IMR-90 (cell line): ENCODE measurements at regions not wholly inside any gene's neighbourhood (a gene's known extent, or its start where the extent isn't known, plus 50 kb on each side); places are given as distances from the start of the nearest gene placed in this dataset.

Experiments
- ATAC-seq: fragments of 200-7000 bp; cut with Tn5 transposase; 2 replicates; pipeline ENCODE4 v1.9.1; 2020; ENCODE audit warnings: low read depth, mild to moderate bottlenecking, moderate library complexity
- BruUV-seq: library from RNA; stranded (reverse); fragments of 400-500 nt; replicated peaks from 2 replicates; lab custom pipeline; 2021; lab: Mats Ljungman, UMichigan
- CTCF ChIA-PET: fragments of 300-600 bp; formaldehyde crosslinking; extraction: SDS; loops from one replicate; lab custom pipeline; 2021; ENCODE audit warnings: antibody characterized with exemption; lab: Yijun Ruan, JAX
- POLR2A ChIA-PET: fragments of 300-600 bp; sonication (Branson Sonifier 250); formaldehyde crosslinking; loops from one replicate; lab custom pipeline; 2022; ENCODE audit warnings: antibody characterized with exemption; ENCODE audit not compliant: unreplicated experiment; lab: Charles Lee
- DNase-seq: peaks from one replicate; pipeline ENCODE4 v3.0.0; 2013
- H2AFZ ChIP-seq: replicated peaks from 2 replicates; pipeline ENCODE3; 2013; ENCODE audit warnings: low read length, mild to moderate bottlenecking; ENCODE audit not compliant: poor library complexity
- H2AK5ac ChIP-seq: 2 replicates; pipeline ENCODE4 v1.6.1; 2013; ENCODE audit warnings: low read depth, low read length, inconsistent platforms
- H2AK9ac ChIP-seq: replicated peaks from 2 replicates; pipeline ENCODE3; 2013; ENCODE audit warnings: mild to moderate bottlenecking, low read depth, low read length, moderate library complexity; ENCODE audit not compliant: poor library complexity
- H2BK120ac ChIP-seq: 2 replicates; pipeline ENCODE4 v1.6.1; 2013; ENCODE audit warnings: low read depth, low read length, inconsistent platforms
- H2BK15ac ChIP-seq: 3 replicates; pipeline ENCODE4 v1.6.1; 2013; ENCODE audit warnings: low read depth, low read length, inconsistent platforms
- H2BK20ac ChIP-seq: 2 replicates; pipeline ENCODE4 v1.6.1; 2013; ENCODE audit warnings: low read depth, mild to moderate bottlenecking, inconsistent platforms, low read length, moderate library complexity
- H2BK5ac ChIP-seq: 2 replicates; pipeline ENCODE4 v1.6.1; 2013; ENCODE audit warnings: mild to moderate bottlenecking, low read depth, low read length, inconsistent platforms; ENCODE audit not compliant: poor library complexity, severe bottlenecking
- H3K14ac ChIP-seq: replicated peaks from 2 replicates; pipeline ENCODE4 v1.6.1; 2013; ENCODE audit warnings: low read depth, low read length, inconsistent platforms
- H3K18ac ChIP-seq: 2 replicates; pipeline ENCODE4 v1.6.1; 2013; ENCODE audit warnings: low read depth, low read length, control low read depth
- H3K23ac ChIP-seq: 2 replicates; pipeline ENCODE4 v1.6.1; 2013; ENCODE audit warnings: low read depth, low read length, inconsistent platforms
- H3K27ac ChIP-seq: 2 replicates; pipeline ENCODE4 v1.5.1; 2013; ENCODE audit warnings: mild to moderate bottlenecking, control low read depth, low read length; ENCODE audit not compliant: insufficient read depth
- H3K27me3 ChIP-seq: 2 replicates; pipeline ENCODE4 v1.6.1; 2013; ENCODE audit warnings: low read length; ENCODE audit not compliant: control insufficient read depth, insufficient read depth
- H3K36me3 ChIP-seq: 2 replicates; pipeline ENCODE4 v1.6.1; 2013; ENCODE audit warnings: low read length, mixed read lengths; ENCODE audit not compliant: control insufficient read depth, insufficient read depth
- H3K4ac ChIP-seq: 2 replicates; pipeline ENCODE4 v1.6.1; 2013; ENCODE audit warnings: low read depth, low read length, inconsistent platforms
- H3K4me1 ChIP-seq: 2 replicates; pipeline ENCODE4 v1.6.1; 2013; ENCODE audit warnings: low read length, mixed read lengths; ENCODE audit not compliant: control insufficient read depth, insufficient read depth
- H3K4me2 ChIP-seq: 2 replicates; pipeline ENCODE4 v1.6.1; 2013; ENCODE audit warnings: low read depth, mild to moderate bottlenecking, control low read depth, low read length, moderate library complexity
- H3K4me3 ChIP-seq: 2 replicates; pipeline ENCODE4 v1.5.1; 2013; ENCODE audit warnings: low read depth, mild to moderate bottlenecking, control low read depth, low read length, moderate library complexity; ENCODE audit not compliant: insufficient read depth
- H3K56ac ChIP-seq: 2 replicates; pipeline ENCODE4 v1.6.1; 2013; ENCODE audit warnings: low read length, inconsistent platforms; ENCODE audit not compliant: insufficient read depth; ENCODE audit errors: extremely low read depth
- H3K79me1 ChIP-seq, 2 experiments: 2 replicates each; pipeline ENCODE4 v1.6.1; 2013; ENCODE audit warnings: low read length in 2 of 2, inconsistent platforms in 1 of 2, low read depth in 1 of 2
- H3K9ac ChIP-seq: 2 replicates; pipeline ENCODE4 v1.6.1; 2013; ENCODE audit warnings: low read depth, low read length, control low read depth
- H3K9me1 ChIP-seq: 2 replicates; pipeline ENCODE4 v1.6.1; 2013; ENCODE audit warnings: low read length, inconsistent platforms; ENCODE audit not compliant: insufficient read depth
- H3K9me3 ChIP-seq: 2 replicates; pipeline ENCODE4 v1.6.1; 2013; ENCODE audit warnings: low read length; ENCODE audit not compliant: control insufficient read depth, insufficient read depth
- H4K20me1 ChIP-seq: 2 replicates; pipeline ENCODE4 v1.6.1; 2013; ENCODE audit warnings: low read length, inconsistent platforms; ENCODE audit not compliant: insufficient read depth
- H4K5ac ChIP-seq: 2 replicates; pipeline ENCODE4 v1.6.1; 2013; ENCODE audit warnings: mild to moderate bottlenecking, low read depth, low read length, control low read depth
- H4K8ac ChIP-seq, 2 experiments: 2 replicates each; pipeline ENCODE4 v1.6.1; 2013; ENCODE audit warnings: low read depth in 2 of 2, low read length in 2 of 2, control low read depth in 1 of 2, inconsistent platforms in 1 of 2
- H4K91ac ChIP-seq: 2 replicates; pipeline ENCODE4 v1.6.1; 2013; ENCODE audit warnings: low read depth, low read length, inconsistent platforms; ENCODE audit not compliant: insufficient read depth
- BHLHE40 ChIP-seq: fragments of 150-350 bp; IDR thresholded peaks from 2 replicates; pipeline ENCODE4 v1.6.1; 2016; ENCODE audit warnings: mild to moderate bottlenecking, low read depth, low read length
- CEBPB ChIP-seq: IDR thresholded peaks from 2 replicates; pipeline ENCODE4 v1.6.1; 2012; ENCODE audit warnings: low read depth, low read length, improper control_type of control experiment
- CHD1 ChIP-seq: IDR thresholded peaks from 2 replicates; pipeline ENCODE4 v1.6.1; 2012; ENCODE audit warnings: low read depth, low read length, improper control_type of control experiment
- ELK1 ChIP-seq: fragments of 150-350 bp; IDR thresholded peaks from 2 replicates; pipeline ENCODE4 v1.6.1; 2016; ENCODE audit warnings: low read depth, mild to moderate bottlenecking, low read length, moderate library complexity, borderline replicate concordance
- FOS ChIP-seq: fragments of 150-350 bp; IDR thresholded peaks from 2 replicates; pipeline ENCODE4 v1.6.1; 2016; ENCODE audit warnings: low read depth, low read length
- MAFK ChIP-seq: IDR thresholded peaks from 2 replicates; pipeline ENCODE4 v1.6.1; 2012; ENCODE audit warnings: low read depth, low read length, improper control_type of control experiment
- MAZ ChIP-seq: IDR thresholded peaks from 2 replicates; pipeline ENCODE4 v1.6.1; 2012; ENCODE audit warnings: low read depth, mild to moderate bottlenecking, low read length, improper control_type of control experiment, moderate library complexity, borderline replicate concordance
- MXI1 ChIP-seq: IDR thresholded peaks from 2 replicates; pipeline ENCODE4 v1.6.1; 2012; ENCODE audit warnings: low read depth, mild to moderate bottlenecking, low read length, moderate library complexity, borderline replicate concordance
- NFE2L2 ChIP-seq: fragments of 150-350 bp; IDR thresholded peaks from 2 replicates; pipeline ENCODE4 v1.6.1; 2016; ENCODE audit warnings: low read depth, mild to moderate bottlenecking, low read length
- POLR2A ChIP-seq: IDR thresholded peaks from 2 replicates; pipeline ENCODE4 v1.6.1; 2012; ENCODE audit warnings: mild to moderate bottlenecking, low read depth, low read length
- RAD21 ChIP-seq: IDR thresholded peaks from 2 replicates; pipeline ENCODE4 v1.6.1; 2012; ENCODE audit warnings: low read length, improper control_type of control experiment
- RCOR1 ChIP-seq: IDR thresholded peaks from 2 replicates; pipeline ENCODE4 v1.6.1; 2012; ENCODE audit warnings: mild to moderate bottlenecking, low read length, improper control_type of control experiment; ENCODE audit not compliant: insufficient replicate concordance
- RFX5 ChIP-seq: IDR thresholded peaks from 2 replicates; pipeline ENCODE4 v1.8.0; 2012; ENCODE audit warnings: low read depth, mild to moderate bottlenecking, low read length, moderate library complexity
- WGBS, 2 experiments: methylation state at CpG; one replicate each; pipeline versions ENCODE4 v1.1.5 to v1.1.7; 2013; ENCODE audit warnings: missing lambda C conversion rate in 2 of 2; ENCODE audit not compliant: insufficient read length in 1 of 2; ENCODE audit errors: extremely low coverage in 2 of 2; 5-methylcytosine and 5-hydroxymethylcytosine counted together
- dilution Hi-C: fragments of 300-500 bp; cut with HindIII; formaldehyde crosslinking; loops from one replicate; pipeline ENCODE4 v1.14.3; 2018; ENCODE audit warnings: low sequenced_read_pairs; ENCODE audit not compliant: unreplicated experiment
- in situ Hi-C: fragments of 300-500 bp; cut with MboI; formaldehyde crosslinking; loops from 3 replicates; pipeline ENCODE4 v1.14.3; 2019; ENCODE audit warnings: low sequenced_read_pairs, inconsistent platforms, mixed read lengths
- intact Hi-C: fragments of 100-400 bp; cut with micrococcal nuclease; formaldehyde crosslinking; loops from 2 replicates; pipeline ENCODE4 v1.10.0; 2022
- TF ChIP-seq, protein P1 (sequence below): conservative IDR thresholded peaks from 2 replicates; pipeline ENCODE4 v1.5.1; 2012; ENCODE audit warnings: mild to moderate bottlenecking, low read depth, low read length, improper control_type of control experiment
- TF ChIP-seq, protein P2 (sequence below): fragments of 150-350 bp; IDR thresholded peaks from 2 replicates; pipeline ENCODE4 v1.6.1; 2017; ENCODE audit warnings: mild to moderate bottlenecking, antibody characterized with exemption, low read length, low read depth

DNA sequence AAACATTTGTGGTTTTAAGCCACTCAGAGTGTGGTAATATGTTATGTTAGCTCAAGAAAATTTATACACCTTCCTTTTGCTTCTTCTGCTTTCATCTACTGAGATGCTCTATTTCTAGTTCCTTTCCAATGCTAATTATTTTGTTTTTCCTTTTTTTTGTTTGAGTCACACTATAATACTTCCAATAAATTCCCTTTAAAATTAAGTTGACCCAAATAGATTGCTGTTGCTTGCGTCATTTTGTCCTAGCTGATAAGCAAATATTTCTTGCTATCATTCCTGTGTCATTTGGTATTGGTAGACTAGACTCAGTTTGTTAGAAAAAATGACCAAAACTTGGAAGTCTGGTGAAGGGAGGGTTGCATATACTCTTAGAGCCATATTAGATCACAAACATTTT, 437.0 kb upstream of the CNTN6 start:
- no peak overlapping the region for H2BK120ac ChIP-seq
- no peaks in the 10 kb centered on the region for H3K27me3 ChIP-seq
- no peaks in the 10 kb centered on the region for H4K20me1 ChIP-seq
- H4K91ac ChIP-seq: no peak overlapping the region
- TF ChIP-seq RCOR1 (no peak), MXI1 (no peak), ELK1 (no peak), FOS (no peak), MAZ (no peak), MAFK (no peak), POLR2A (no peak), RFX5 (no peak), CHD1 (no peak), RAD21 (no peak), BHLHE40 (no peak), CEBPB (no peak), NFE2L2 (no peak)
- TF ChIP-seq, protein P1, sequence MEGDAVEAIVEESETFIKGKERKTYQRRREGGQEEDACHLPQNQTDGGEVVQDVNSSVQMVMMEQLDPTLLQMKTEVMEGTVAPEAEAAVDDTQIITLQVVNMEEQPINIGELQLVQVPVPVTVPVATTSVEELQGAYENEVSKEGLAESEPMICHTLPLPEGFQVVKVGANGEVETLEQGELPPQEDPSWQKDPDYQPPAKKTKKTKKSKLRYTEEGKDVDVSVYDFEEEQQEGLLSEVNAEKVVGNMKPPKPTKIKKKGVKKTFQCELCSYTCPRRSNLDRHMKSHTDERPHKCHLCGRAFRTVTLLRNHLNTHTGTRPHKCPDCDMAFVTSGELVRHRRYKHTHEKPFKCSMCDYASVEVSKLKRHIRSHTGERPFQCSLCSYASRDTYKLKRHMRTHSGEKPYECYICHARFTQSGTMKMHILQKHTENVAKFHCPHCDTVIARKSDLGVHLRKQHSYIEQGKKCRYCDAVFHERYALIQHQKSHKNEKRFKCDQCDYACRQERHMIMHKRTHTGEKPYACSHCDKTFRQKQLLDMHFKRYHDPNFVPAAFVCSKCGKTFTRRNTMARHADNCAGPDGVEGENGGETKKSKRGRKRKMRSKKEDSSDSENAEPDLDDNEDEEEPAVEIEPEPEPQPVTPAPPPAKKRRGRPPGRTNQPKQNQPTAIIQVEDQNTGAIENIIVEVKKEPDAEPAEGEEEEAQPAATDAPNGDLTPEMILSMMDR: no peak
- TF ChIP-seq, protein P2, sequence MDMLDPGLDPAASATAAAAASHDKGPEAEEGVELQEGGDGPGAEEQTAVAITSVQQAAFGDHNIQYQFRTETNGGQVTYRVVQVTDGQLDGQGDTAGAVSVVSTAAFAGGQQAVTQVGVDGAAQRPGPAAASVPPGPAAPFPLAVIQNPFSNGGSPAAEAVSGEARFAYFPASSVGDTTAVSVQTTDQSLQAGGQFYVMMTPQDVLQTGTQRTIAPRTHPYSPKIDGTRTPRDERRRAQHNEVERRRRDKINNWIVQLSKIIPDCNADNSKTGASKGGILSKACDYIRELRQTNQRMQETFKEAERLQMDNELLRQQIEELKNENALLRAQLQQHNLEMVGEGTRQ: no peak
- no peaks in the 10 kb centered on the region for H3K79me1 ChIP-seq
- no CpG with 5 or more reads among the region's 1 CpG for WGBS, 2 experiments
- no peak overlapping the region for H3K18ac ChIP-seq
- no peaks in the 10 kb centered on the region for H3K4me1 ChIP-seq
- H2AK9ac ChIP-seq: no peak overlapping the region
- H3K4me3 ChIP-seq: no peak overlapping the region
- intact Hi-C loops (no loop called here), in situ Hi-C loops (no loop called here), dilution Hi-C loops (no loop called here)
- H3K23ac ChIP-seq: no peak overlapping the region
- no peaks in the 10 kb centered on the region for H3K36me3 ChIP-seq
- CTCF ChIA-PET: no interaction called here
- H3K14ac ChIP-seq: no peak overlapping the region
- H3K4me2 ChIP-seq: no peak overlapping the region
- BruUV-seq: no TSS peak
- no peak overlapping the region for H3K9ac ChIP-seq
- ATAC-seq: no peak
- no peak overlapping the region for H4K5ac ChIP-seq
- no peak overlapping the region for H2AK5ac ChIP-seq
- H3K4ac ChIP-seq: no peak overlapping the region
- POLR2A ChIA-PET: no interaction called here
- no peak overlapping the region for H2BK15ac ChIP-seq
- no peaks in the 10 kb centered on the region for H3K9me1 ChIP-seq
- H4K8ac ChIP-seq: no peak overlapping the region
- H3K56ac ChIP-seq: no peak overlapping the region
- no peak overlapping the region for H3K27ac ChIP-seq
- no peak for DNase-seq
- H3K9me3 ChIP-seq: no peaks in the 10 kb centered on the region; the same call in 1 of the 2 replicates
- no peak overlapping the region for H2BK5ac ChIP-seq
- H2AFZ ChIP-seq: no peak overlapping the region
- no peak overlapping the region for H2BK20ac ChIP-seq
